MCF 10A (cell line): ENCODE measurements at regions not wholly inside any gene's neighbourhood (a gene's known extent, or its start where the extent isn't known, plus 50 kb on each side); places are given as distances from the start of the nearest gene placed in this dataset.
"Not testable (repeated sequence)": the region's sequence is repeated elsewhere in the genome, so short reads cannot be mapped to it uniquely, and the experiment has no call there.

Experiments used
- BruUV-seq: library from RNA; stranded (reverse); fragments of 400-500 nt; replicated peaks from 2 replicates; lab custom pipeline; 2021; lab: Mats Ljungman, UMichigan
- CTCF ChIA-PET: fragments of 300-600 bp; sonication (Branson Sonifier 250); formaldehyde crosslinking; extraction: SDS; loops from one replicate; lab custom pipeline; 2021; ENCODE audit warnings: antibody characterized with exemption, inconsistent platforms; lab: Yijun Ruan, JAX
- POLR2A ChIA-PET: fragments of 300-600, 350-650 bp; sonication (Branson Sonifier 250); formaldehyde crosslinking; extraction: SDS; loops from one replicate; lab custom pipeline; 2020; ENCODE audit warnings: antibody characterized with exemption, inconsistent platforms; lab: Yijun Ruan, JAX
- DNase-seq: peaks from one replicate; pipeline ENCODE4 v3.0.0-alpha.2; 2018; ENCODE audit not compliant: unreplicated experiment
- H3K27ac Mint-ChIP-seq: one replicate; pipeline ENCODE4 v1.8.0; 2022; ENCODE audit warnings: mild to moderate bottlenecking, low read depth, mixed read lengths; ENCODE audit not compliant: unreplicated experiment
- H3K27me3 Mint-ChIP-seq: one replicate; pipeline ENCODE4 v1.8.0; 2022; ENCODE audit warnings: mixed read lengths; ENCODE audit not compliant: insufficient read depth, unreplicated experiment
- H3K36me3 Mint-ChIP-seq: one replicate; pipeline ENCODE4 v1.8.0; 2022; ENCODE audit warnings: mild to moderate bottlenecking, moderate library complexity, mixed read lengths; ENCODE audit not compliant: insufficient read depth, unreplicated experiment
- H3K4me1 Mint-ChIP-seq: one replicate; pipeline ENCODE4 v1.8.0; 2022; ENCODE audit warnings: mixed read lengths; ENCODE audit not compliant: insufficient read depth, unreplicated experiment
- H3K4me3 Mint-ChIP-seq: one replicate; pipeline ENCODE4 v1.8.0; 2022; ENCODE audit warnings: mild to moderate bottlenecking, moderate library complexity, mixed read lengths; ENCODE audit not compliant: unreplicated experiment
- H3K9me3 Mint-ChIP-seq: one replicate; pipeline ENCODE4 v1.8.0; 2022; ENCODE audit warnings: mixed read lengths; ENCODE audit not compliant: unreplicated experiment
- CTCF ChIP-seq: fragments of 200-600 bp; IDR thresholded peaks from one replicate; pipeline ENCODE4 v1.8.0; 2022; ENCODE audit warnings: antibody characterized with exemption, mild to moderate bottlenecking; ENCODE audit not compliant: unreplicated experiment
- intact Hi-C: fragments of 100-400 bp; cut with micrococcal nuclease; formaldehyde crosslinking; loops from 2 replicates; pipeline ENCODE4 v1.14.1; 2022

GRCh38 chr17:28261219-28261618 is 57.8 kb upstream of the TMEM97 start:
- peaks cover 10% of the 10 kb centered on the region for H3K27me3 Mint-ChIP-seq
- H3K9me3 Mint-ChIP-seq, result peaks cover 7% of the 10 kb centered on the region
- H3K4me3 Mint-ChIP-seq, result no peak overlapping the region
- POLR2A ChIA-PET, result no interaction called here
- CTCF ChIA-PET, result interaction anchor here (0.9 kb wide), 1 partner anchor 28 kb away, joined by 3 read pairs; no protein-coding TSS in a partner anchor
- no peaks in the 10 kb centered on the region for H3K4me1 Mint-ChIP-seq
- no peak for TF ChIP-seq CTCF
- DNase-seq, result no peak
- no peak overlapping the region for H3K27ac Mint-ChIP-seq
- no peaks in the 10 kb centered on the region for H3K36me3 Mint-ChIP-seq
- intact Hi-C loops, result loop anchor here (2.0 kb wide), 1 partner anchor 18 kb away; no protein-coding TSS in a partner anchor
- no TSS peak for BruUV-seq

GRCh38 chr17:28262123-28262745 is 56.8 kb upstream of the TMEM97 start:
- H3K27ac Mint-ChIP-seq, H3K36me3 Mint-ChIP-seq, DNase-seq, H3K4me1 Mint-ChIP-seq, BruUV-seq, H3K27me3 Mint-ChIP-seq, H3K4me3 Mint-ChIP-seq, CTCF ChIA-PET, intact Hi-C loops, POLR2A ChIA-PET, H3K9me3 Mint-ChIP-seq: not testable (repeated sequence)

GRCh38 chr17:28264902-28265548 is 54.0 kb upstream of the TMEM97 start:
- H3K36me3 Mint-ChIP-seq, H3K4me1 Mint-ChIP-seq, H3K9me3 Mint-ChIP-seq, intact Hi-C loops, H3K27ac Mint-ChIP-seq, BruUV-seq, H3K4me3 Mint-ChIP-seq: not testable (repeated sequence)
- ChIA-PET CTCF (interaction anchor here (0.5 to 5.0 kb wide), 7 partner anchors 10 to 242 kb away, joined by 3 to 27 read pairs (median 4); no protein-coding TSS in a partner anchor), POLR2A (interaction anchor here (0.7 to 2.0 kb wide), 8 partner anchors 15 to 306 kb away, joined by 3 to 12 read pairs (median 5); partner anchors contain the start of genes IFT20, PIGS, TMEM97 and TNFAIP1)
- H3K27me3 Mint-ChIP-seq, result peaks cover 21% of the 10 kb centered on the region
- peak; percentile 20 for DNase-seq

- H3K4me1 Mint-ChIP-seq, BruUV-seq, H3K36me3 Mint-ChIP-seq, H3K4me3 Mint-ChIP-seq, intact Hi-C loops, H3K27ac Mint-ChIP-seq, DNase-seq, H3K9me3 Mint-ChIP-seq: not testable (repeated sequence)
- H3K27me3 Mint-ChIP-seq, result peaks cover 24% of the 10 kb centered on the region
- ChIA-PET CTCF (interaction anchor here (0.5 to 5.0 kb wide), 7 partner anchors 11 to 243 kb away, joined by 3 to 27 read pairs (median 3); no protein-coding TSS in a partner anchor), POLR2A (interaction anchor here (1.1 to 2.0 kb wide), 6 partner anchors 14 to 305 kb away, joined by 3 to 12 read pairs (median 6); partner anchors contain the start of genes IFT20, PIGS, TMEM97 and TNFAIP1)
Measured at GRCh38 chr17:28265856-28266546, 53.0 kb upstream of the TMEM97 start.

- CTCF ChIA-PET, result interaction anchor here (0.6 to 5.0 kb wide), 4 partner anchors 14 to 55 kb away, joined by 3 to 27 read pairs (median 6); no protein-coding TSS in a partner anchor
- peaks cover 25% of the 10 kb centered on the region for H3K27me3 Mint-ChIP-seq
Measured at GRCh38 chr17:28266547-28266920, 52.5 kb upstream of the TMEM97 start.

GRCh38 chr17:28266926-28267719 is 51.9 kb upstream of the TMEM97 start:
- H3K4me3 Mint-ChIP-seq, DNase-seq, H3K4me1 Mint-ChIP-seq, H3K27ac Mint-ChIP-seq, H3K9me3 Mint-ChIP-seq, BruUV-seq, intact Hi-C loops, H3K36me3 Mint-ChIP-seq: not testable (repeated sequence)
- ChIA-PET CTCF (interaction anchor here (1.7 to 5.0 kb wide), 2 partner anchors 15 to 28 kb away, joined by 8 to 27 read pairs; no protein-coding TSS in a partner anchor), POLR2A (interaction anchor here (0.7 to 1.7 kb wide), 2 partner anchors 13 to 331 kb away, joined by 3 to 5 read pairs; no protein-coding TSS in a partner anchor)
- peaks cover 31% of the 10 kb centered on the region for H3K27me3 Mint-ChIP-seq

More at GRCh38 chr17:28266547-28266920, 52.5 kb upstream of the TMEM97 start:
- H3K36me3 Mint-ChIP-seq, BruUV-seq, intact Hi-C loops, H3K27ac Mint-ChIP-seq, H3K4me1 Mint-ChIP-seq, DNase-seq, H3K4me3 Mint-ChIP-seq, H3K9me3 Mint-ChIP-seq: not testable (repeated sequence)
- POLR2A ChIA-PET, result interaction anchor here (0.7 to 2.0 kb wide), 4 partner anchors 14 to 332 kb away, joined by 3 to 12 read pairs (median 6); partner anchors contain the start of gene TMEM97
